ENCODE measurements at regions not wholly inside any gene's neighbourhood (a gene's known extent, or its start where the extent isn't known, plus 50 kb on each side); places are given as distances from the start of the nearest gene placed in this dataset.
"Not testable (repeated sequence)": the region's sequence is repeated elsewhere in the genome, so short reads cannot be mapped to it uniquely, and the experiment has no call there.

- DNase-seq (ENCODE audit: low read depth), result no peak
These were observed 106.4 kb upstream of the TENM4 start for GRCh38 chr11:79547256-79547655.

GRCh38 chr11:79546351-79546750, 105.5 kb upstream of the TENM4 start:
- no peak for DNase-seq (ENCODE audit: low read depth)

- no peak for DNase-seq (ENCODE audit: low read depth)
These were observed 103.5 kb upstream of the TENM4 start for GRCh38 chr11:79544361-79544760.

- DNase-seq (ENCODE audit: low read depth), result no peak
These were observed 102.3 kb upstream of the TENM4 start for GRCh38 chr11:79543101-79543500.

GRCh38 chr11:79541466-79541865, 100.6 kb upstream of the TENM4 start:
- DNase-seq (ENCODE audit: low read depth), result no peak

GRCh38 chr11:79538775-79539174, 97.9 kb upstream of the TENM4 start:
- DNase-seq (ENCODE audit: low read depth), result no peak

- DNase-seq (ENCODE audit: low read depth), result no peak
These were observed 95.5 kb upstream of the TENM4 start for GRCh38 chr11:79536155-79536917.

GRCh38 chr11:79535606-79536005, 94.8 kb upstream of the TENM4 start:
- no peak for DNase-seq (ENCODE audit: low read depth)

GRCh38 chr11:79525257-79525656, 84.4 kb upstream of the TENM4 start:
- DNase-seq (ENCODE audit: low read depth), result no peak

GRCh38 chr11:79522626-79523025, 81.8 kb upstream of the TENM4 start:
- DNase-seq (ENCODE audit: low read depth), result no peak

- no peak for DNase-seq (ENCODE audit: low read depth)
These were observed 79.3 kb upstream of the TENM4 start for GRCh38 chr11:79520086-79520485.

- DNase-seq (ENCODE audit: low read depth), result no peak
These were observed 75.0 kb upstream of the TENM4 start for GRCh38 chr11:79515781-79516180.

GRCh38 chr11:79514695-79515094, 73.9 kb upstream of the TENM4 start:
- DNase-seq (ENCODE audit: low read depth), result no peak

GRCh38 chr11:79514290-79514689, 73.5 kb upstream of the TENM4 start:
- DNase-seq (ENCODE audit: low read depth), result no peak

GRCh38 chr11:79512706-79513469, 72.1 kb upstream of the TENM4 start:
- DNase-seq (ENCODE audit: low read depth), result no peak

- no peak for DNase-seq (ENCODE audit: low read depth)
These were observed 70.1 kb upstream of the TENM4 start for GRCh38 chr11:79510960-79511359.

GRCh38 chr11:79508461-79508860, 67.6 kb upstream of the TENM4 start:
- DNase-seq (ENCODE audit: low read depth), result no peak

GRCh38 chr11:79507706-79508105, 66.9 kb upstream of the TENM4 start:
- DNase-seq (ENCODE audit: low read depth), result no peak

- DNase-seq (ENCODE audit: low read depth), result no peak
These were observed 66.0 kb upstream of the TENM4 start for GRCh38 chr11:79506734-79507344.

- no peak for DNase-seq (ENCODE audit: low read depth)
These were observed 65.3 kb upstream of the TENM4 start for GRCh38 chr11:79506124-79506523.

- no peak for DNase-seq (ENCODE audit: low read depth)
These were observed 62.2 kb upstream of the TENM4 start for GRCh38 chr11:79503028-79503427.

GRCh38 chr11:79501707-79502106, 60.9 kb upstream of the TENM4 start:
- no peak for DNase-seq (ENCODE audit: low read depth)

- not testable (repeated sequence) for DNase-seq (ENCODE audit: low read depth)
These were observed 59.1 kb upstream of the TENM4 start for GRCh38 chr11:79499929-79500328.
